Right cardiac atrium (tissue), 5 donors: ENCODE measurements at regions not wholly inside any gene's neighbourhood (a gene's known extent, or its start where the extent isn't known, plus 50 kb on each side); places are given as distances from the start of the nearest gene placed in this dataset.

ENCODE experiments used
- ATAC-seq, 2 donors: fragments of 200-7000 bp; cut with Tn5 transposase; one replicate each; pipeline versions ENCODE4 v1.8.0 to v1.9.1; 2020; ENCODE audit warnings: moderate library complexity in 2 of 2, mild to moderate bottlenecking in 1 of 2
- DNase-seq, 3 donors: peaks; one replicate each; pipeline ENCODE4 v3.0.0-alpha.2; 2020
- H3K27ac ChIP-seq: one replicate; pipeline ENCODE4 v1.5.1; 2013; ENCODE audit warnings: mild to moderate bottlenecking, low read length, control low read depth, moderate library complexity
- H3K27me3 ChIP-seq: one replicate; pipeline ENCODE4 v1.6.1; 2013; ENCODE audit not compliant: control insufficient read depth, insufficient read depth
- H3K4me1 ChIP-seq: one replicate; pipeline ENCODE4 v1.6.1; 2013; ENCODE audit warnings: low read length; ENCODE audit not compliant: control insufficient read depth, insufficient read depth
- H3K4me3 ChIP-seq: one replicate; pipeline ENCODE4 v1.5.1; 2013; ENCODE audit warnings: low read length, control low read depth
- H3K9me3 ChIP-seq: one replicate; pipeline ENCODE4 v1.6.1; 2013; ENCODE audit warnings: low read length; ENCODE audit not compliant: control insufficient read depth
- WGBS: extraction: QIAGEN DNeasy Blood & Tissue Kit; methylation state at CpG from one replicate; pipeline ENCODE4 v1.1.7; 2013; 5-methylcytosine and 5-hydroxymethylcytosine counted together
- intact Hi-C, 4 donors: fragments of 100-400 bp; cut with DNase I; formaldehyde crosslinking; loops; one replicate each; pipeline versions ENCODE4 v1.11.0 to v1.14.0; 2022 to 2023
- donor health status: healthy with polysubstance abuse.
- donor health status: DM: no; HTN: yes; CAD: no.
- donor health status: DM: no; HTN: no; CAD: no.
- donor health status: DM: no; HTN: yes; CAD: no; lungs with severe emphysema.
- donor health status: DM: yes; HTN: yes; CAD: no.

- H3K9me3 ChIP-seq = no peaks in the 10 kb centered on the region
- no peaks in the 10 kb centered on the region for H3K27me3 ChIP-seq
- H3K4me3 ChIP-seq = no peak overlapping the region
- intact Hi-C loops = no loop called here
- ATAC-seq (no peak), DNase-seq (no peak)
- no peaks in the 10 kb centered on the region for H3K4me1 ChIP-seq
- WGBS = 89% methylated on average over 2 of the region's 2 CpGs
- no peak overlapping the region for H3K27ac ChIP-seq
Observed at GRCh38 chr1:29869802-29870201, 633.5 kb downstream of the PTPRU start.

GRCh38 chr1:29868944-29869343, 632.6 kb downstream of the PTPRU start:
- 68% methylated on average over 6 of the region's 6 CpGs for WGBS
- no peak for DNase-seq
- ATAC-seq = no peak
- Histone ChIP-seq H3K4me1 (no peaks in the 10 kb centered on the region), H3K9me3 (no peaks in the 10 kb centered on the region), H3K27me3 (no peaks in the 10 kb centered on the region), H3K4me3 (no peak overlapping the region), H3K27ac (no peak overlapping the region)
- intact Hi-C loops = no loop called here

- intact Hi-C loops = no loop called here
- DNase-seq (no peak), ATAC-seq (no peak)
- Histone ChIP-seq H3K27ac (no peak overlapping the region), H3K27me3 (no peaks in the 10 kb centered on the region), H3K9me3 (no peaks in the 10 kb centered on the region), H3K4me3 (no peak overlapping the region), H3K4me1 (no peaks in the 10 kb centered on the region)
- WGBS = 60% methylated on average over 2 of the region's 2 CpGs
Observed at GRCh38 chr1:29868096-29868495, 631.8 kb downstream of the PTPRU start.

- intact Hi-C loops = no loop called here
- whole genome bisulfite sequencing = 19% methylated on average over 1 of the region's 1 CpG
Observed at GRCh38 chr1:29865051-29865450, 628.7 kb downstream of the PTPRU start.

GRCh38 chr1:29864431-29865022, 628.2 kb downstream of the PTPRU start:
- ATAC-seq (no peak), DNase-seq (no peak)
- intact Hi-C loops = no loop called here
- Histone ChIP-seq H3K9me3 (no peaks in the 10 kb centered on the region), H3K4me1 (no peaks in the 10 kb centered on the region), H3K27me3 (no peaks in the 10 kb centered on the region), H3K27ac (no peak overlapping the region), H3K4me3 (no peak overlapping the region)
- 73% methylated on average over 5 of the region's 5 CpGs for WGBS

More at GRCh38 chr1:29865051-29865450, 628.7 kb downstream of the PTPRU start:
- H3K9me3 ChIP-seq = no peaks in the 10 kb centered on the region
- ATAC-seq (no peak), DNase-seq (no peak)
- no peaks in the 10 kb centered on the region for H3K27me3 ChIP-seq
- H3K4me1 ChIP-seq = no peaks in the 10 kb centered on the region
- H3K27ac ChIP-seq = no peak overlapping the region
- H3K4me3 ChIP-seq = no peak overlapping the region

- intact Hi-C loops = no loop called here
- no peak for DNase-seq
- no peak overlapping the region for H3K27ac ChIP-seq
- peaks cover 2% of the 10 kb centered on the region for H3K4me1 ChIP-seq
- H3K9me3 ChIP-seq = no peaks in the 10 kb centered on the region
- no peaks in the 10 kb centered on the region for H3K27me3 ChIP-seq
- no peak for ATAC-seq
- WGBS = 86% methylated on average over 1 of the region's 1 CpG
- no peak overlapping the region for H3K4me3 ChIP-seq
Observed at GRCh38 chr1:29861922-29862321, 625.6 kb downstream of the PTPRU start.

- no peaks in the 10 kb centered on the region for H3K27me3 ChIP-seq
- no peaks in the 10 kb centered on the region for H3K9me3 ChIP-seq
- peaks cover 2% of the 10 kb centered on the region for H3K4me1 ChIP-seq
- H3K27ac ChIP-seq = no peak overlapping the region
- 100% methylated on average over 1 of the region's 1 CpG for WGBS
- no peak overlapping the region for H3K4me3 ChIP-seq
- DNase-seq = no peak
- ATAC-seq = no peak
- intact Hi-C loops = no loop called here
Observed at GRCh38 chr1:29861446-29861845, 625.1 kb downstream of the PTPRU start.

- Histone ChIP-seq H3K4me1 (peaks cover 2% of the 10 kb centered on the region), H3K4me3 (no peak overlapping the region), H3K27ac (no peak overlapping the region), H3K9me3 (no peaks in the 10 kb centered on the region), H3K27me3 (no peaks in the 10 kb centered on the region)
- 99% methylated on average over 2 of the region's 2 CpGs for WGBS
- intact Hi-C loops = no loop called here
- ATAC-seq (no peak), DNase-seq (no peak)
Observed at GRCh38 chr1:29860681-29861080, 624.4 kb downstream of the PTPRU start.

GRCh38 chr1:29860056-29860455, 623.7 kb downstream of the PTPRU start:
- ATAC-seq = no peak
- no peaks in the 10 kb centered on the region for H3K9me3 ChIP-seq
- H3K4me3 ChIP-seq = no peak overlapping the region
- peaks cover 2% of the 10 kb centered on the region for H3K4me1 ChIP-seq
- WGBS = 94% methylated on average over 1 of the region's 1 CpG
- H3K27me3 ChIP-seq = no peaks in the 10 kb centered on the region
- intact Hi-C loops = no loop called here
- DNase-seq = no peak
- H3K27ac ChIP-seq = no peak overlapping the region

- WGBS = 86% methylated on average over 9 of the region's 9 CpGs
- no peak for ATAC-seq
Observed at GRCh38 chr1:29859126-29859525, 622.8 kb downstream of the PTPRU start.

GRCh38 chr1:29858646-29859045, 622.3 kb downstream of the PTPRU start:
- no peaks in the 10 kb centered on the region for H3K9me3 ChIP-seq
- no peaks in the 10 kb centered on the region for H3K27me3 ChIP-seq
- H3K4me1 ChIP-seq = peaks cover 2% of the 10 kb centered on the region
- DNase-seq = no peak
- H3K4me3 ChIP-seq = no peak overlapping the region
- no peak overlapping the region for H3K27ac ChIP-seq
- intact Hi-C loops = no loop called here
- ATAC-seq = no peak
- 16% methylated on average over 6 of the region's 6 CpGs for WGBS

More at GRCh38 chr1:29859126-29859525, 622.8 kb downstream of the PTPRU start:
- intact Hi-C loops = no loop called here
- no peak overlapping the region for H3K4me3 ChIP-seq
- peaks cover 2% of the 10 kb centered on the region for H3K4me1 ChIP-seq
- no peaks in the 10 kb centered on the region for H3K9me3 ChIP-seq
- H3K27ac ChIP-seq = no peak overlapping the region
- no peak for DNase-seq
- no peaks in the 10 kb centered on the region for H3K27me3 ChIP-seq
